HPDE6-E6E7 (cell line): ENCODE measurements at regions not wholly inside any gene's neighbourhood (a gene's known extent, or its start where the extent isn't known, plus 50 kb on each side); places are given as distances from the start of the nearest gene placed in this dataset.

Source experiments
- DNase-seq: peaks from one replicate; pipeline ENCODE4 v3.0.0; 2011; ENCODE audit warnings: missing footprints; ENCODE audit errors: extremely low spot score

GRCh38 chr2:206368484-206368883 lies 74.8 kb upstream of the ADAM23 start:
- DNase-seq, result no peak

- no peak for DNase-seq
Observed at GRCh38 chr2:206368933-206369569, 74.3 kb upstream of the ADAM23 start.

GRCh38 chr2:206375956-206376355 lies 67.4 kb upstream of the ADAM23 start:
- DNase-seq, result no peak

GRCh38 chr2:206378835-206379234 lies 64.5 kb upstream of the ADAM23 start:
- no peak for DNase-seq

GRCh38 chr2:206379266-206379665 lies 64.1 kb upstream of the ADAM23 start:
- no peak for DNase-seq

GRCh38 chr2:206379886-206380285 lies 63.4 kb upstream of the ADAM23 start:
- DNase-seq, result no peak

GRCh38 chr2:206381881-206382280 lies 61.5 kb upstream of the ADAM23 start:
- DNase-seq, result no peak

GRCh38 chr2:206383669-206384068 lies 59.7 kb upstream of the ADAM23 start:
- DNase-seq, result no peak

GRCh38 chr2:206387808-206388207 lies 55.5 kb upstream of the ADAM23 start:
- DNase-seq, result no peak

GRCh38 chr2:206388698-206389097 lies 54.6 kb upstream of the ADAM23 start:
- DNase-seq, result no peak

GRCh38 chr2:206389164-206389563 lies 54.2 kb upstream of the ADAM23 start:
- no peak for DNase-seq

- no peak for DNase-seq
Observed at GRCh38 chr2:206390181-206390580, 53.2 kb upstream of the ADAM23 start.

- DNase-seq, result peak; percentile 66
Observed at GRCh38 chr2:206392118-206392517, 51.2 kb upstream of the ADAM23 start.
